ENCODE measurements at regions not wholly inside any gene's neighbourhood (a gene's known extent, or its start where the extent isn't known, plus 50 kb on each side); places are given as distances from the start of the nearest gene placed in this dataset.

DNA sequence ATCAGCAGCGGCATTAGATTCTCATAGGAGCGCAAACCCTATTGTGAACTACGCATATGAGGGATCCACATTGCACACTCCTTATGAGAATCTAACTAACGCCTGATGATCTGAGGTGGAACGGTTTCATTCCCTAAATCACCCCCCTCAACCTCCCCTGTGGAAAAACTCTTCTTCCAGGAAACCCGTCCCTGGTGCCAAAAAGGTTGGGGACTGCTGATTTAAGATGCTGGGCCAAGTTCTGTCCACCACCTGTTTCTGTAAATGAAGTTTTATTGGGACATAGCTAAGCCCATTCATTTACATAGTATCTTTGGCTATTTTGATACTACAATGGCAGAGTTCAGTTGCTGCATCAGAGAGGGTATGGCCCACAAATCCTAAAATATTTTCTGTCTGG lies 268.2 kb upstream of the PRDM1 start:
- TF ChIP-seq SUZ12 (IDR thresholded peaks at IDR 0.05; ENCODE audit: extremely low read depth, insufficient read depth, insufficient read length) (no peak), ZNF274 (IDR thresholded peaks at IDR 0.05; ENCODE audit: low read depth, low read length) (no peak)
